GM21423 (cell line): ENCODE measurements at regions not wholly inside any gene's neighbourhood (a gene's known extent, or its start where the extent isn't known, plus 50 kb on each side); places are given as distances from the start of the nearest gene placed in this dataset.

Source experiments
- ATAC-seq: cut with Tn5 transposase; IDR thresholded peaks from one replicate; pipeline ENCODE4 v1.9.1; 2021; ENCODE audit warnings: mild to moderate bottlenecking, moderate library complexity; ENCODE audit not compliant: unreplicated experiment

DNA sequence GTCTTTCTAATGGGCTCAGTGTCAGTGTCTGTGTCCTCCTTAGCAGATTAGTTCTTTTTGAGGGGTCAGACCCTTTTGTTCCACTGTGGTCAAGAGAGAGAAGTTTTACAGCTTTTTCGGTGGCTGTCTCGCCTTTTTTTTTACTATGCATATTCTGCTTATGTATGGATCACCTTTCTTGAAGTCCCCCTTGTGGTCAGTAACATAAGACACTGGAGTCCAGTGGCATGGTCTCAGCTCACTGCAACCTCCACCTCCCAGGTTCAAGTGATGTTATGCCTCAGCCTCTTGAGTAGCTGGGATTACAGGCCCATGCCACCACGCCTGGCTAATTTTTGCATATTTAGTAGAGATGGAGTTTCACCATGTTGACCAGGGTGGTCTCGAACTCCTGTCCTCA, 54.0 kb upstream of the PGRMC2 start:
- ATAC-seq, result no peak

DNA sequence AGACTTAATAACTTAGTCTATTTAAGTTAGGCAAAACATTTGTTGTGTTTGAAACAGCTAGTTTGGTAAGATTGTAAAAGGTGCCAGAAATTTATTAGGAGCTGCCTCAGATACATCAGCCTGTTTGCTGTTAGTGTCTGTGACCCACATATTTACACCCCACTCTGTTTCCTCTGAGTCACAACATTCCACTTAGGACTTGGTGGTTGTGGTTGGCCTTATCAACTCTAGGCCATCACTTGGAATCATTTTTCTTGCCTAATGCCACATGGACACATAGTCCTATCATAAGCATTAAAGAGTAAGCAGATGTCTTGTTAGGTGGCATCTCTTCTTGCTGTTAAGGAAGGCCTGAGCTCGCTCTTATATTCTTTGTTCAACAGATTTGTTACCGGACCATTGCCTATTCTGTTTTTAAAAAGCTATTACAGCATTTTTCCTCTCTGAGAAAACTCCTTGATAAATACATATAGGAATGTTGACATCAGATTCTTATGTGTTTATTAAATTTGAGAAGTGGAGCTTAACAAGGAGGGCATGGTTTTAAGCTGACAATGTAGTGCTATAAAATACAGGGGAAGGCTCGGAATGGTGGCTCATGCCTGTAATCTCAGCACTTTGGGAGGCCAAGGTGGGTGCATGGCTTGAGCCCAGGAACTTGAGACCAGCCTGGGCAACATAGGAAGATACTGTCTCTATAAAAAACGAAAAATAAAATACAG, 51.2 kb upstream of the PGRMC2 start:
- no peak for ATAC-seq

DNA sequence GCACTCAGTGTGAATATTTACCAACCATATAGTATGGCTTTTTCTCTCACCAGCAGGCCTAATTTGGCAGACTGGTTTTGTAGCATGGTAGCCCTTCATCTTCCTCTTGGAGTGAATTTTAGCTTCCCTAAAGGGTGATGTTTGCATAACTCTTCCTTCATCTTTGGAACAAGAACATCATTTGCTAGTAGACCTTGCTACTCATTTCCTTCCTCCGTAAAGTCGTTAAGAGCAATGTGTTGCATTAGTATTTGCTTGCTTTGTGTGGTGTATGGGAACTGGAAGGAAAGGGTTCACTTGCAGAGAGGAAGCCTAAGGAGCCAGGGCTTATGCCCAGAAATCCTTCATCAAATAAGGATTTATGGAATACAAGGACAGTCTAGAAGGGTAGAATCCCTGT, 50.2 kb upstream of the PGRMC2 start:
- ATAC-seq, result no peak
